Stimulated activated naive B cell treated with anti-CD40 and anti-IgM and Interleukin-4, amounts not matched to agents 10 μg/mL and 1 μg/mL and 100 μg/mL, for 72 hours (primary cell): ENCODE measurements at regions not wholly inside any gene's neighbourhood (a gene's known extent, or its start where the extent isn't known, plus 50 kb on each side); places are given as distances from the start of the nearest gene placed in this dataset.

ENCODE experiments used
- ATAC-seq, 2 donors: fragments of 150-1000 bp; cut with Tn5 transposase; replicated peaks; 2 replicates each; pipeline ENCODE4 v1.10.0; 2021; ENCODE audit warnings: moderate library complexity in 1 of 2
- DNase-seq: peaks from one replicate; pipeline ENCODE4 v3.0.0; 2021
- H3K27ac Mint-ChIP-seq: one replicate; pipeline ENCODE4 v1.8.0; 2022; ENCODE audit warnings: mild to moderate bottlenecking, mixed read lengths
- H3K27me3 Mint-ChIP-seq, 2 donors: one replicate each; pipeline ENCODE4 v1.8.0; 2022; ENCODE audit warnings: mixed read lengths in 2 of 2
- H3K36me3 Mint-ChIP-seq, 2 donors: one replicate each; pipeline ENCODE4 v1.8.0; 2022; ENCODE audit warnings: mixed read lengths in 2 of 2, mild to moderate bottlenecking in 1 of 2
- H3K4me1 Mint-ChIP-seq, 2 donors: one replicate each; pipeline ENCODE4 v1.8.0; 2022; ENCODE audit warnings: mixed read lengths in 2 of 2, mild to moderate bottlenecking in 1 of 2
- H3K4me3 Mint-ChIP-seq, 2 donors: one replicate each; pipeline ENCODE4 v1.8.0; 2022; ENCODE audit warnings: mild to moderate bottlenecking in 2 of 2, mixed read lengths in 2 of 2, moderate library complexity in 1 of 2
- H3K9me3 Mint-ChIP-seq, 2 donors: one replicate each; pipeline ENCODE4 v1.8.0; 2022; ENCODE audit warnings: mixed read lengths in 2 of 2, mild to moderate bottlenecking in 1 of 2

GRCh38 chr2:12236136-12236844, 480.4 kb upstream of the TRIB2 start:
- peaks cover 0 to 5% of the 10 kb centered on the region in 2 donors for H3K9me3 Mint-ChIP-seq
- no peak for ATAC-seq
- H3K4me3 Mint-ChIP-seq: no peak overlapping the region

GRCh38 chr2:12240206-12240605, 476.5 kb upstream of the TRIB2 start:
- H3K4me1 Mint-ChIP-seq: peaks cover 7 to 11% of the 10 kb centered on the region in 2 donors
- no peak for ATAC-seq
- peaks cover 0 to 5% of the 10 kb centered on the region in 2 donors for H3K9me3 Mint-ChIP-seq
- no peaks in the 10 kb centered on the region for H3K27me3 Mint-ChIP-seq
- DNase-seq: no peak
- H3K27ac Mint-ChIP-seq: no peak overlapping the region
- no peaks in the 10 kb centered on the region for H3K36me3 Mint-ChIP-seq
- no peak overlapping the region for H3K4me3 Mint-ChIP-seq

More at GRCh38 chr2:12236136-12236844, 480.4 kb upstream of the TRIB2 start:
- Mint-ChIP-seq H3K27me3 (no peaks in the 10 kb centered on the region), H3K36me3 (no peaks in the 10 kb centered on the region), H3K4me1 (peaks cover 7 to 11% of the 10 kb centered on the region in 2 donors), H3K27ac (no peak overlapping the region)
- no peak for DNase-seq

DNA sequence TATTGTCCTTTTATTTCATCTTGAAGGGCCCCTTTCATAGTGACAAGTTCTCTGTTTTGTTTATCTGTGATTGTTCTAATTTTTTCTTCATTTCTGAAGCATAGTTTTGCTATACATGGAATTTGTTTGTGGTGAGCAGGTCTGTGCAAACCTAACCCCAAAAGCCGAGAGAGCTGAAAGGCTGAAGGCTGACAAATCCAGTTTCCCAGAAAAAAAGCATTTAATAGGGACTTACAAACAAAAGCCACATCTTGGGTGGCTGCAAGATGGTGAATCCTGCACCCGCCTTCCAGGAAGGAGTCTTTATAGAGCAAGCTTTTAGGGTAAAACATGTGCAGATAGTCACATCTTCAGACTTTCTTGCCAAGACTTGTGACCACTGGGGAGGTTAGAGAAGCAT, 473.4 kb upstream of the TRIB2 start:
- Mint-ChIP-seq H3K27me3 (no peaks in the 10 kb centered on the region), H3K4me1 (peaks cover 7 to 11% of the 10 kb centered on the region in 2 donors), H3K9me3 (peaks cover 0 to 5% of the 10 kb centered on the region in 2 donors), H3K4me3 (no peak overlapping the region), H3K36me3 (no peaks in the 10 kb centered on the region), H3K27ac (no peak overlapping the region)
- ATAC-seq (no peak), DNase-seq (no peak)

DNA sequence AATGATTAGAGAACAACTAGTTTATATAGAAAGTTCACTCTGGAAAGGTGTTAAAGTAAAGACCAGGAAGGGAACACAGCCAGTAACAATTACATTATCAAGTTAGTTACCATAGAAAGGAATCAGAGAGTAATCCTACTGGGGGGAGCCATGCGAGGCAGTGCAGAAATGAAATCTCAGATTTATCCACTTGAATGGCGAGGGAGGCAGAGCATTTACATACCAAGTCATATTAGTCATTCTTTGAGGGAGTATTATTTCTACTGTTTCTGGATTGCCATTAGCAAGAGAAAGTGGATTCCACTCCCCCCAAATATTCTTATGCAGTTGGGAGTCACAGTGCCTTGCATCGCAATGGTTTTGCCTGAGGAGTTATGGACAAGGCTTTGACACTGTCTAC, 472.7 kb upstream of the TRIB2 start:
- peaks cover 7 to 11% of the 10 kb centered on the region in 2 donors for H3K4me1 Mint-ChIP-seq
- no peak for ATAC-seq
- H3K36me3 Mint-ChIP-seq: no peaks in the 10 kb centered on the region
- no peak for DNase-seq
- H3K27me3 Mint-ChIP-seq: no peaks in the 10 kb centered on the region
- no peak overlapping the region for H3K4me3 Mint-ChIP-seq
- no peak overlapping the region for H3K27ac Mint-ChIP-seq
- H3K9me3 Mint-ChIP-seq: peaks cover 0 to 3% of the 10 kb centered on the region in 2 donors

DNA sequence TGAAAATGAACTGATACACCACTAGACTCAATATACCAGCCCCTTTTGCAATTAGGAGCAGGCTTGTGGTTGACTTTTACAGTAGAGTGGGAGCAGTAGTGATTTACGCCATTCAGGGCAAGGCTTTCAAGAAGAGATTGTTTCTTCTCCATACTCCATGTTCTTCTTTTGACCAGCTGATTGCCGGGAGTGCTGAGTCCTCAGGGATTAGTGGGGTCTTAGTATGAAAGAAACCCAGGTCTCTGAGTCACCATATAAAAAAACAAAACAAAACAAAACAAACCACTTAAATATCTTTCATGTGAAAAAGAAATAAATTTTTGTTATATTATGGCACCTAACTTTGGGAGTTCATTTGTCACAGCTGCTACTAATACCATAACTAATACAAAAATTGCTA, 465.6 kb upstream of the TRIB2 start:
- no peak overlapping the region for H3K4me3 Mint-ChIP-seq
- H3K27me3 Mint-ChIP-seq: no peaks in the 10 kb centered on the region
- H3K36me3 Mint-ChIP-seq: no peaks in the 10 kb centered on the region
- no peak overlapping the region for H3K27ac Mint-ChIP-seq
- no peaks in the 10 kb centered on the region for H3K9me3 Mint-ChIP-seq
- ATAC-seq: no peak
- H3K4me1 Mint-ChIP-seq: no peaks in the 10 kb centered on the region
- DNase-seq: no peak

DNA sequence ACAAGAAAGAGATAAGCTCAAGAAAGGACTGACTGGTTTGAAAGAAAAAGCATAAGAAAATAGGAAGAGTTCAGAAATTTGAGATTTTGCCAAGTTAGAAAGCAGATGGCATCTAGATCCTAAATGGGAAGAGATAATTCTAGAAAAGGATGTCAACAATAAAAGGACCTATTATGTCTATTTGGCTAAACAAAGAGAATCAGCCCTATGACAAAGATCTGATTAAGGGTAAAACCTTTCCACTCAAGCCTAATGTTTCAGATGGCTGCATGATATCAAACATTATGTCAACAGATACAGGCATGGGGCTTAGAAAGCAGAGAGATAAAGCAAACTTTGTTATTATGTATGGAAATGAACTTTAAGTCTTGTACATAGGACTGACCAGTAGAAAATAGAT, 465.0 kb upstream of the TRIB2 start:
- H3K27ac Mint-ChIP-seq: no peak overlapping the region
- DNase-seq (no peak), ATAC-seq (no peak)
- H3K4me1 Mint-ChIP-seq: peaks cover 0 to 2% of the 10 kb centered on the region in 2 donors
- H3K4me3 Mint-ChIP-seq: no peak overlapping the region
- H3K27me3 Mint-ChIP-seq: no peaks in the 10 kb centered on the region
- H3K9me3 Mint-ChIP-seq: no peaks in the 10 kb centered on the region
- H3K36me3 Mint-ChIP-seq: no peaks in the 10 kb centered on the region

- H3K4me1 Mint-ChIP-seq: peaks cover 0 to 2% of the 10 kb centered on the region in 2 donors
- no peaks in the 10 kb centered on the region for H3K9me3 Mint-ChIP-seq
- no peaks in the 10 kb centered on the region for H3K27me3 Mint-ChIP-seq
- no peak overlapping the region for H3K27ac Mint-ChIP-seq
- no peaks in the 10 kb centered on the region for H3K36me3 Mint-ChIP-seq
- ATAC-seq (no peak), DNase-seq (no peak)
- H3K4me3 Mint-ChIP-seq: no peak overlapping the region
Measured at GRCh38 chr2:12253167-12253778, 463.5 kb upstream of the TRIB2 start.

DNA sequence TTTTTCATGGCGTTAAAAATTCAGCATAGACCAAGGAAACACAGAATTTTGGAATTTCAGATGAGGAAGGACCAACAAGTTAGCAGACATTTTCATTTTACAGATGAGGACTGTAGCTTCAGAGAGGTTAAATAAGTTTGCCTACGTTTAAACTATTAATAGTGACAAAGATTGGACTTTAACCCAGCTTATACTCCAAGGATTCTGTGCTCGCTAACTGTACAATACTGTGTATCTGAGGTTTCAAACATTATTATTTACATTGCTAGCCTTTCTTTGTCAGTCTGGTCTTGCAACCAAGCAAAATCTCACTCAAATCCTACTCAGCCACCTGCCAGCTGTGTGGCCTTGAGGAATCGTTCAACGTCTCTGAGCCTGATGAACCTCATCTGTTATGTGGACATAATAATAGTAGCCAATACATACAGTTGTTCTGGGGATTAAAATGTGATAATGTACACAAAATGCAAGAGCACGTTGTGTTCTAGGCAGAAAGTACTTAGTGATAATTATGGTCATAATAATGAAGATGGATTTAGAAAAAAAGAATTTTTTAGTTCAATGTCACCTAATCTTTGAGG, 462.4 kb upstream of the TRIB2 start:
- no peaks in the 10 kb centered on the region for H3K27me3 Mint-ChIP-seq
- no peak overlapping the region for H3K4me3 Mint-ChIP-seq
- H3K9me3 Mint-ChIP-seq: no peaks in the 10 kb centered on the region
- no peaks in the 10 kb centered on the region for H3K36me3 Mint-ChIP-seq
- peaks cover 0 to 2% of the 10 kb centered on the region in 2 donors for H3K4me1 Mint-ChIP-seq
- DNase-seq (no peak), ATAC-seq (no peak)
- H3K27ac Mint-ChIP-seq: no peak overlapping the region

GRCh38 chr2:12256206-12256605, 460.5 kb upstream of the TRIB2 start:
- ATAC-seq (no peak), DNase-seq (no peak)
- Mint-ChIP-seq H3K27me3 (no peaks in the 10 kb centered on the region), H3K27ac (no peak overlapping the region), H3K36me3 (no peaks in the 10 kb centered on the region), H3K9me3 (peaks cover 0 to 3% of the 10 kb centered on the region in 2 donors), H3K4me3 (no peak overlapping the region), H3K4me1 (peaks cover 0 to 2% of the 10 kb centered on the region in 2 donors)

GRCh38 chr2:12257476-12257875, 459.3 kb upstream of the TRIB2 start:
- ATAC-seq (no peak), DNase-seq (no peak)
- Mint-ChIP-seq H3K27me3 (no peaks in the 10 kb centered on the region), H3K36me3 (no peaks in the 10 kb centered on the region), H3K9me3 (peaks cover 0 to 3% of the 10 kb centered on the region in 2 donors), H3K27ac (no peak overlapping the region), H3K4me3 (no peak overlapping the region), H3K4me1 (peaks cover 2 to 7% of the 10 kb centered on the region in 2 donors)

DNA sequence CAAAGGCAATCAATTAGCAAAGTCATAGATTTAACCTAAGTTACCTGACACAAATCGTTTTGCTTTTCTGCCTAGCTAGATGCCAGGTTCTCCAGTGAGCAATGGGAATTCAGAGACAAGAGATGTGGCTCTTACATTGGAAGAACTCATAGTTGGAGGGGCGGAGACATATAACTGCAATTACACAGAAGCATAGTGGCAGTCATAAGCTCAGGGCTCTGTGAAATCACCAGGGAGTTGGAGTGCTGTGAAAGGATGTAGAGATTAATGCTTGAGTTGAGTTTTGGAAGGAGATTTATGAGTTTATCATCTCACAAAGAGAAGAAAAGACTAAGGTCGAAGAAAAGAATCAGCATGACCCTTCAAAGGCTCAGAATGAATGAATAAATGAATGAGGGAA, 457.2 kb upstream of the TRIB2 start:
- ATAC-seq (no peak), DNase-seq (no peak)
- Mint-ChIP-seq H3K4me3 (no peak overlapping the region), H3K27ac (no peak overlapping the region), H3K4me1 (peaks cover 10 to 26% of the 10 kb centered on the region in 2 donors), H3K36me3 (no peaks in the 10 kb centered on the region), H3K27me3 (no peaks in the 10 kb centered on the region), H3K9me3 (peaks cover 0 to 3% of the 10 kb centered on the region in 2 donors)

DNA sequence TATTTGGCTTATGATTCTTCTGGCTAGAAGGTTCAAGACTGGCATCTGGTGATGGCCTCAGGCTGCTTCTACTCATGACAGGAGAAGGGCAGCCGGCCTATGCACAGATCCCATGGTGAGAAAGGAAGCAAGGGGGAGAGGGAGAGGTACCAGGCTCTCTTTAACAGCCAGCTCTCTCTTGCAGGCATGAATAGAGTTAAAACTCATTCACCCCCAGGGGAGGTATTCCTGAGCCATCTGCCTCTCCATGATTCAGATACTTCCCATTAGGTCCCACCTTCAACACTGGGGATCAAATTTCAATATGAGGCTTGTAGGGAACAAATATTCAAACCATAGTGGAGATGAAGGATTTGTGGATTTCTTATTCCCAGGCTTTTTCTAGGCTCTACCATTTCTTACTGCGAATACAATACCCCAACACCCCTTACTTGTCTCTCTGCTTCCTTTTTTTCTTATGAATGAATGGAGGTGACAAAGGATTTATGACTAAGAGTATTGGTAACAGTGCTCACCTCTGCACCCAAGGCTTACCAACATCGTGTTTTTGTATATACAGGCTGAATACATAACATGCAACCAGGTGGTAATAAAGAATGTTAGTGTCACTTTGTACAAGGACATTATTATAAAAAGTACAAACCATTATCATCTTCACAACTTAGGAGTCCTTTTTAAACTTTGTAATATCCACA, 454.6 kb upstream of the TRIB2 start:
- Mint-ChIP-seq H3K27me3 (no peaks in the 10 kb centered on the region), H3K27ac (no peak overlapping the region), H3K9me3 (peaks cover 0 to 5% of the 10 kb centered on the region in 2 donors), H3K4me3 (no peak overlapping the region), H3K4me1 (peaks cover 9 to 27% of the 10 kb centered on the region in 2 donors), H3K36me3 (no peaks in the 10 kb centered on the region)
- ATAC-seq: no peak
- DNase-seq: no peak

DNA sequence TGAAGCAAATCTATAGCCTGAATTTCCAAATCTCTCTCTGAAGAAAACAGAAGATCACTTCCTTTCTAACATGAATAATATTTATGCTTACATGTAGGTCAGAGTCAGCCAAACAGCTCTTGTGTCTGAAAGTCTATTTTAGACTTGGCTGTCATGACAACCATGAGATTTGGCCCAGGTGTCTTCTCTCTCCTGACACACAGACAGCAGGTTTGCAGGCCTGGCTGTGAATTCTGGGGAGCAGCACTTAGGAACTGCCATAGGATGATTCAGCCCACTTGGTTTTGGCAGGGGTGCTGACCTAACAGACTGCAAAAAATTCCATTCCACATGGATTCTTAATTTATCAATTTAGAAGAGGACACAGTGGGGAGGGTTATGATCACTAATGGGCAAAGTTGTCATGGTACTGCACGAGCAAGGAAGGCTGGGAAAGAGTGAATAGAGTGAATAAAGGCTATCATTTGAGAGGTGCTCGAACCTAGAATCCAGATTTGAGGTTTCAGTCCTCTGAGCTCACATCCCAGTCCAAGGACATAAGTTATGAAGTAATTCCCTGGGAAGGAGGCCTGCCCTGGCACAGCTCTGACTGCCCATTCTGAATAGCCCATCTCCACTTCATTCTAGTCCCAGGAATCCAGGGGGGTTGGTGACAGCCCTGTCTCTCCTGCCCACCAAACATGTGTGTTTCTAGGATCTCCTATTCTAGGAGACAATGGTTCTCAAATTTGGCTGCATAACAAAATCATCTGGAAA, 453.9 kb upstream of the TRIB2 start:
- Mint-ChIP-seq H3K4me1 (peaks cover 9 to 27% of the 10 kb centered on the region in 2 donors), H3K4me3 (no peak overlapping the region), H3K27me3 (no peaks in the 10 kb centered on the region), H3K36me3 (no peaks in the 10 kb centered on the region), H3K27ac (no peak overlapping the region), H3K9me3 (peaks cover 0 to 5% of the 10 kb centered on the region in 2 donors)
- DNase-seq: no peak
- no peak for ATAC-seq

DNA sequence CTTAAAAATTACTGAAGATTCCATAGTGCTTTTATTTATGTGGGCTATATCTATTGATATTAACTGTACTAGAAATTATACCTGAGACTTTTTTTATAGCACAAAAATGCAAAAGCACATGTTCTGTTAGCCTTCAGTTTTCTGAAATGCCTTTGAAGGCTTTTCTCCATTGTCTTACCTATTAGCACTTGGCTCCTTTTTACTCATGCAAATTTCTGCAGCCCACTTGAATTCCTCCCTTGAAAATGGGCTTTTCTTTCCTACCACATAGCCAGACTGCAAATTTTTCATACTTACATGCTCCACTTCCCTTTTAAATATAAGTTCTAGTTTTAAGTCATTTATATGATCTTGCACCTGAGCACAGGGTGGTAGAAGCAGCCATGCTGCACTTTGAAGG, 453.0 kb upstream of the TRIB2 start:
- ATAC-seq: peak in 1 of 2 donors; percentile 31

More for the DNA sequence above, 453.0 kb upstream of the TRIB2 start:
- Mint-ChIP-seq H3K36me3 (no peaks in the 10 kb centered on the region), H3K4me3 (no peak overlapping the region), H3K27ac (no peak overlapping the region), H3K4me1 (peaks cover 9 to 27% of the 10 kb centered on the region in 2 donors), H3K27me3 (no peaks in the 10 kb centered on the region), H3K9me3 (peaks cover 0 to 5% of the 10 kb centered on the region in 2 donors)
- no peak for DNase-seq
